ENCODE measurements at regions not wholly inside any gene's neighbourhood (a gene's known extent, or its start where the extent isn't known, plus 50 kb on each side); places are given as distances from the start of the nearest gene placed in this dataset.

- no peak for DNase-seq (ENCODE audit: low read depth in 2 of 2)
- no peaks in the 10 kb centered on the region for H3K79me2 ChIP-seq (ENCODE audit: control insufficient read depth, insufficient read depth, low read length)
- no peaks in the 10 kb centered on the region for H3K4me1 ChIP-seq (ENCODE audit: control insufficient read depth, extremely low read depth, insufficient read depth, low read length)
- H3K4me3 ChIP-seq (replicated peaks in 1 of 4; ENCODE audit: control extremely low read depth in 1 of 4, insufficient read depth in 1 of 4, low read depth in 3 of 4, low read length in 4 of 4): no peak overlapping the region
- H2AFZ ChIP-seq (ENCODE audit: low read length): no peak overlapping the region
- H3K4me2 ChIP-seq (ENCODE audit: extremely low read depth, insufficient read depth, low read length): no peak overlapping the region
- no peaks in the 10 kb centered on the region for H4K20me1 ChIP-seq (ENCODE audit: control insufficient read depth, extremely low read depth, insufficient read depth, low read length)
- no peak overlapping the region for H3K9ac ChIP-seq (ENCODE audit: insufficient read depth, low read length)
- no peaks in the 10 kb centered on the region for H3K27me3 ChIP-seq (ENCODE audit: control insufficient read depth, insufficient read depth, low read length)
- no peaks in the 10 kb centered on the region for H3K9me3 ChIP-seq (ENCODE audit: control insufficient read depth, insufficient read depth, low read depth, low read length)
- no peak for TF ChIP-seq CTCF (conservative IDR thresholded peaks at IDR 0.05 in 1 of 2, IDR thresholded peaks at IDR 0.05 in 1 of 2; ENCODE audit: low read depth in 1 of 2, low read length in 2 of 2)
- no peak for TF ChIP-seq EZH2 (IDR thresholded peaks at IDR 0.05; ENCODE audit: low read length, missing control alignments)
- no peak overlapping the region for H3K27ac ChIP-seq (ENCODE audit: insufficient read depth, low read length)
- no peaks in the 10 kb centered on the region for H3K36me3 ChIP-seq (ENCODE audit: control insufficient read depth, insufficient read depth, low read length)
Observed at GRCh38 chr16:74092336-74092735, 204.3 kb upstream of the PSMD7 start.

GRCh38 chr16:74090871-74091270, 205.7 kb upstream of the PSMD7 start:
- no peaks in the 10 kb centered on the region for H3K27me3 ChIP-seq (ENCODE audit: control insufficient read depth, insufficient read depth, low read length)
- H3K27ac ChIP-seq (ENCODE audit: insufficient read depth, low read length): no peak overlapping the region
- DNase-seq (ENCODE audit: low read depth in 2 of 2): no peak
- no peak overlapping the region for H3K4me2 ChIP-seq (ENCODE audit: extremely low read depth, insufficient read depth, low read length)
- no peaks in the 10 kb centered on the region for H3K4me1 ChIP-seq (ENCODE audit: control insufficient read depth, extremely low read depth, insufficient read depth, low read length)
- H3K9me3 ChIP-seq (ENCODE audit: control insufficient read depth, insufficient read depth, low read depth, low read length): no peaks in the 10 kb centered on the region
- H3K79me2 ChIP-seq (ENCODE audit: control insufficient read depth, insufficient read depth, low read length): no peaks in the 10 kb centered on the region
- H4K20me1 ChIP-seq (ENCODE audit: control insufficient read depth, extremely low read depth, insufficient read depth, low read length): no peaks in the 10 kb centered on the region
- no peak overlapping the region for H2AFZ ChIP-seq (ENCODE audit: low read length)
- no peaks in the 10 kb centered on the region for H3K36me3 ChIP-seq (ENCODE audit: control insufficient read depth, insufficient read depth, low read length)
- TF ChIP-seq CTCF (conservative IDR thresholded peaks at IDR 0.05 in 1 of 2, IDR thresholded peaks at IDR 0.05 in 1 of 2; ENCODE audit: low read depth in 1 of 2, low read length in 2 of 2) (no peak), EZH2 (IDR thresholded peaks at IDR 0.05; ENCODE audit: low read length, missing control alignments) (no peak)
- H3K4me3 ChIP-seq (replicated peaks in 1 of 4; ENCODE audit: control extremely low read depth in 1 of 4, insufficient read depth in 1 of 4, low read depth in 3 of 4, low read length in 4 of 4): no peak overlapping the region
- H3K9ac ChIP-seq (ENCODE audit: insufficient read depth, low read length): no peak overlapping the region

GRCh38 chr16:74083541-74083940, 213.1 kb upstream of the PSMD7 start:
- DNase-seq (ENCODE audit: low read depth in 2 of 2): no peak
- H3K27ac ChIP-seq (ENCODE audit: insufficient read depth, low read length): no peak overlapping the region
- no peaks in the 10 kb centered on the region for H4K20me1 ChIP-seq (ENCODE audit: control insufficient read depth, extremely low read depth, insufficient read depth, low read length)
- no peaks in the 10 kb centered on the region for H3K9me3 ChIP-seq (ENCODE audit: control insufficient read depth, insufficient read depth, low read depth, low read length)
- no peaks in the 10 kb centered on the region for H3K36me3 ChIP-seq (ENCODE audit: control insufficient read depth, insufficient read depth, low read length)
- H3K4me2 ChIP-seq (ENCODE audit: extremely low read depth, insufficient read depth, low read length): no peak overlapping the region
- H3K4me1 ChIP-seq (ENCODE audit: control insufficient read depth, extremely low read depth, insufficient read depth, low read length): no peaks in the 10 kb centered on the region
- H3K9ac ChIP-seq (ENCODE audit: insufficient read depth, low read length): no peak overlapping the region
- H3K4me3 ChIP-seq (replicated peaks in 1 of 4; ENCODE audit: control extremely low read depth in 1 of 4, insufficient read depth in 1 of 4, low read depth in 3 of 4, low read length in 4 of 4): no peak overlapping the region
- no peaks in the 10 kb centered on the region for H3K27me3 ChIP-seq (ENCODE audit: control insufficient read depth, insufficient read depth, low read length)
- H2AFZ ChIP-seq (ENCODE audit: low read length): no peak overlapping the region
- no peak for TF ChIP-seq EZH2 (IDR thresholded peaks at IDR 0.05; ENCODE audit: low read length, missing control alignments)
- no peak for TF ChIP-seq CTCF (conservative IDR thresholded peaks at IDR 0.05 in 1 of 2, IDR thresholded peaks at IDR 0.05 in 1 of 2; ENCODE audit: low read depth in 1 of 2, low read length in 2 of 2)
- no peaks in the 10 kb centered on the region for H3K79me2 ChIP-seq (ENCODE audit: control insufficient read depth, insufficient read depth, low read length)

Measured in fibroblast of lung (primary cell).